C4-2B (cell line): ENCODE measurements at regions not wholly inside any gene's neighbourhood (a gene's known extent, or its start where the extent isn't known, plus 50 kb on each side); places are given as distances from the start of the nearest gene placed in this dataset.

ENCODE experiments used
- H3K27ac ChIP-seq: fragments of 450-650 bp; 2 replicates; pipeline ENCODE4 v1.5.1; 2017
- CTCF ChIP-seq: fragments of 450-650 bp; conservative IDR thresholded peaks from 2 replicates; pipeline ENCODE4 v1.5.1; 2017; ENCODE audit warnings: mild to moderate bottlenecking
- ZFX ChIP-seq: fragments of 450-650 bp; IDR thresholded peaks from 2 replicates; pipeline ENCODE4 v1.6.1; 2017

- TF ChIP-seq CTCF (no peak), ZFX (no peak)
Measured at GRCh38 chr2:156647377-156648010, 211.3 kb downstream of the GPD2 start.

GRCh38 chr2:156648522-156648921 lies 212.3 kb downstream of the GPD2 start:
- TF ChIP-seq CTCF, result no peak
- TF ChIP-seq ZFX, result no peak
- no peak overlapping the region for H3K27ac ChIP-seq

More at GRCh38 chr2:156647377-156648010, 211.3 kb downstream of the GPD2 start:
- no peak overlapping the region for H3K27ac ChIP-seq

GRCh38 chr2:156649596-156649995 lies 213.4 kb downstream of the GPD2 start:
- no peak for TF ChIP-seq CTCF
- TF ChIP-seq ZFX, result no peak
- no peak overlapping the region for H3K27ac ChIP-seq

GRCh38 chr2:156652691-156653090 lies 216.5 kb downstream of the GPD2 start:
- no peak for TF ChIP-seq CTCF

GRCh38 chr2:156653675-156654074 lies 217.5 kb downstream of the GPD2 start:
- TF ChIP-seq ZFX (no peak), CTCF (no peak)

More at GRCh38 chr2:156652691-156653090, 216.5 kb downstream of the GPD2 start:
- H3K27ac ChIP-seq, result no peak overlapping the region

GRCh38 chr2:156657809-156658208 lies 221.6 kb downstream of the GPD2 start:
- H3K27ac ChIP-seq, result no peak overlapping the region
- TF ChIP-seq CTCF (no peak), ZFX (no peak)

More at GRCh38 chr2:156653675-156654074, 217.5 kb downstream of the GPD2 start:
- H3K27ac ChIP-seq, result no peak overlapping the region

GRCh38 chr2:156659694-156660093 lies 223.5 kb downstream of the GPD2 start:
- no peak overlapping the region for H3K27ac ChIP-seq
- no peak for TF ChIP-seq ZFX
- no peak for TF ChIP-seq CTCF
